SK-N-SH (cell line): ENCODE measurements at regions not wholly inside any gene's neighbourhood (a gene's known extent, or its start where the extent isn't known, plus 50 kb on each side); places are given as distances from the start of the nearest gene placed in this dataset.

Experiments used
- CTCF ChIA-PET: fragments of 300-600, 350-600 bp; formaldehyde crosslinking; extraction: SDS; loops from one replicate; lab custom pipeline; 2021; lab: Yijun Ruan, JAX
- POLR2A ChIA-PET: fragments of 350-600 bp; sonication (Branson Sonifier 250); formaldehyde crosslinking; extraction: SDS; loops from one replicate; lab custom pipeline; 2020; ENCODE audit warnings: antibody characterized with exemption, inconsistent platforms; lab: Yijun Ruan, JAX
- DNase-seq: peaks from one replicate; pipeline ENCODE4 v3.0.0; 2012
- H2AFZ ChIP-seq: fragments of 200-600 bp; sonication (generic); 2 replicates; pipeline ENCODE4 v1.8.1; 2016; ENCODE audit warnings: antibody characterized with exemption, mild to moderate bottlenecking, low read depth
- H3F3A ChIP-seq: fragments of 200-600 bp; sonication (generic); replicated peaks from 2 replicates; pipeline ENCODE3; 2016; ENCODE audit warnings: antibody characterized with exemption, mild to moderate bottlenecking; ENCODE audit not compliant: insufficient read depth
- H3K27ac ChIP-seq, 2 experiments: fragments of 200-500 bp in 1 of 2; fragments of 200-600 bp in 1 of 2; sonication (Bioruptor generic) in 1 of 2; sonication (generic), shearing (Covaris generic) in 1 of 2; 2 replicates each; pipeline versions ENCODE4 v1.5.1 to v1.6.1; 2014 to 2016; ENCODE audit warnings: low read depth in 2 of 2, inconsistent platforms in 1 of 2, low read length in 1 of 2, mild to moderate bottlenecking in 1 of 2, mixed read lengths in 1 of 2
- H3K27me3 ChIP-seq: fragments of 200-600 bp; sonication (generic), shearing (Covaris generic); 2 replicates; pipeline ENCODE4 v1.6.1; 2016; ENCODE audit warnings: mixed run types; ENCODE audit not compliant: insufficient read depth
- H3K36me3 ChIP-seq, 2 experiments: fragments of 200-500 bp in 1 of 2; fragments of 200-600 bp in 1 of 2; sonication (Bioruptor generic) in 1 of 2; sonication (generic) in 1 of 2; replicated peaks in 1 of 2; 2 replicates each; pipeline versions ENCODE3 to v1.5.1; 2014 to 2016; ENCODE audit warnings: low read length in 1 of 2, mild to moderate bottlenecking in 1 of 2; ENCODE audit not compliant: insufficient read depth in 2 of 2, control insufficient read depth in 1 of 2
- H3K4me1 ChIP-seq, 2 experiments: fragments of 200-500 bp in 1 of 2; fragments of 200-600 bp in 1 of 2; sonication (Bioruptor generic) in 1 of 2; sonication (generic), shearing (Covaris generic) in 1 of 2; 2 replicates each; pipeline versions ENCODE4 v1.5.1 to v1.6.1; 2014 to 2016; ENCODE audit warnings: low read depth in 1 of 2, low read length in 1 of 2, mixed run types in 1 of 2; ENCODE audit not compliant: insufficient read depth in 2 of 2, control insufficient read depth in 1 of 2
- H3K4me2 ChIP-seq: fragments of 200-600 bp; sonication (generic), shearing (Covaris generic); 2 replicates; pipeline ENCODE4 v1.6.1; 2017; ENCODE audit warnings: mixed run types
- H3K4me3 ChIP-seq, 2 experiments: fragments of 200-500 bp in 1 of 2; fragments of 200-600 bp in 1 of 2; sonication (Bioruptor generic) in 1 of 2; sonication (generic), shearing (Covaris generic) in 1 of 2; 2 replicates each; pipeline versions ENCODE4 v1.5.1 to v1.8.1; 2014 to 2016; ENCODE audit warnings: low read depth in 2 of 2, inconsistent platforms in 1 of 2, low read length in 1 of 2, mild to moderate bottlenecking in 1 of 2, mixed read lengths in 1 of 2, moderate library complexity in 1 of 2
- H3K79me2 ChIP-seq: fragments of 200-600 bp; sonication (generic); 2 replicates; pipeline ENCODE4 v1.8.1; 2017; ENCODE audit warnings: mild to moderate bottlenecking; ENCODE audit not compliant: insufficient read depth
- H3K9ac ChIP-seq: fragments of 200-600 bp; sonication (generic); 2 replicates; pipeline ENCODE4 v1.6.1; 2017; ENCODE audit warnings: mixed run types
- H3K9me2 ChIP-seq: fragments of 200-600 bp; sonication (generic); 2 replicates; pipeline ENCODE4 v1.6.1; 2017; ENCODE audit warnings: mixed run types
- H3K9me3 ChIP-seq: fragments of 200-600 bp; sonication (generic); 2 replicates; pipeline ENCODE4 v1.6.1; 2017; ENCODE audit warnings: mixed run types, mild to moderate bottlenecking, moderate library complexity
- H4K20me1 ChIP-seq: fragments of 200-600 bp; sonication (generic); 2 replicates; pipeline ENCODE4 v1.6.1; 2017; ENCODE audit warnings: mild to moderate bottlenecking, mixed run types; ENCODE audit not compliant: insufficient read depth
- CHD2 ChIP-seq: fragments of 150-350 bp; IDR thresholded peaks from 2 replicates; pipeline ENCODE4 v1.6.1; 2018; ENCODE audit warnings: low read length; ENCODE audit not compliant: partially characterized antibody
- CTCF ChIP-seq: fragments of 200-600 bp; sonication (generic); IDR thresholded peaks from 2 replicates; pipeline ENCODE4 v1.6.1; 2017; ENCODE audit warnings: antibody characterized with exemption, mild to moderate bottlenecking, moderate library complexity
- EP300 ChIP-seq, 2 experiments: IDR thresholded peaks; 2 replicates each; pipeline versions ENCODE4 v1.4.0 to v1.6.1; 2012; ENCODE audit warnings: borderline replicate concordance in 1 of 2, low read depth in 1 of 2, low read length in 1 of 2
- FOSL2 ChIP-seq: IDR thresholded peaks from 2 replicates; pipeline ENCODE4 v1.4.0; 2012; ENCODE audit warnings: low read depth, mild to moderate bottlenecking, moderate library complexity, borderline replicate concordance
- GABPA ChIP-seq: IDR thresholded peaks from 2 replicates; pipeline ENCODE4 v1.4.0; 2012; ENCODE audit warnings: low read depth, mild to moderate bottlenecking
- MAX ChIP-seq: IDR thresholded peaks from 2 replicates; pipeline ENCODE4 v1.4.0; 2012; ENCODE audit warnings: low read depth
- MEF2A ChIP-seq: IDR thresholded peaks from 2 replicates; pipeline ENCODE4 v1.4.0; 2012; ENCODE audit warnings: low read depth, borderline replicate concordance
- MXI1 ChIP-seq: IDR thresholded peaks from 2 replicates; pipeline ENCODE4 v1.6.1; 2012; ENCODE audit warnings: mild to moderate bottlenecking, low read depth, low read length, improper control_type of control experiment
- NFIC ChIP-seq: IDR thresholded peaks from 2 replicates; pipeline ENCODE4 v1.4.0; 2012; ENCODE audit warnings: borderline replicate concordance
- NRF1 ChIP-seq: IDR thresholded peaks from 2 replicates; pipeline ENCODE4 v1.6.1; 2012; ENCODE audit warnings: low read depth, mild to moderate bottlenecking, low read length
- PBX3 ChIP-seq: IDR thresholded peaks from 2 replicates; pipeline ENCODE4; 2012
- POLR2AphosphoS5 ChIP-seq: IDR thresholded peaks from 2 replicates; pipeline ENCODE4 v1.6.1; 2012; ENCODE audit warnings: low read depth, low read length
- RAD21 ChIP-seq: IDR thresholded peaks from 2 replicates; pipeline ENCODE4 v1.6.1; 2012; ENCODE audit warnings: mild to moderate bottlenecking, low read length
- RCOR1 ChIP-seq: fragments of 150-350 bp; IDR thresholded peaks from 2 replicates; pipeline ENCODE4 v1.6.1; 2017; ENCODE audit warnings: antibody characterized with exemption, low read length
- RXRA ChIP-seq: IDR thresholded peaks from 2 replicates; pipeline ENCODE4 v1.4.0; 2012; ENCODE audit warnings: low read depth, mild to moderate bottlenecking, borderline replicate concordance
- SIN3A ChIP-seq: IDR thresholded peaks from 2 replicates; pipeline ENCODE4 v1.6.1; 2012; ENCODE audit warnings: low read depth, mild to moderate bottlenecking, low read length, moderate library complexity, borderline replicate concordance
- SMC3 ChIP-seq: IDR thresholded peaks from 2 replicates; pipeline ENCODE4 v1.6.1; 2012; ENCODE audit warnings: low read depth, low read length, improper control_type of control experiment
- TAF1 ChIP-seq: IDR thresholded peaks from 2 replicates; pipeline ENCODE4 v1.6.1; 2012; ENCODE audit warnings: low read depth, mild to moderate bottlenecking, low read length, moderate library complexity, borderline replicate concordance
- TCF12 ChIP-seq: IDR thresholded peaks from 2 replicates; pipeline ENCODE4 v1.4.0; 2012
- TEAD4 ChIP-seq: IDR thresholded peaks from 2 replicates; pipeline ENCODE4 v1.4.0; 2012; ENCODE audit warnings: mild to moderate bottlenecking, borderline replicate concordance; ENCODE audit not compliant: insufficient read depth
- WGBS: methylation state at CpG from one replicate; pipeline ENCODE4 v1.1.6; 2017; ENCODE audit warnings: low lambda C conversion rate; 5-methylcytosine and 5-hydroxymethylcytosine counted together

GRCh38 chr2:40844353-40845277 lies 392.7 kb upstream of the SLC8A1 start:
- Histone ChIP-seq H3K27ac (no peak overlapping the region), H3K27me3 (no peaks in the 10 kb centered on the region), H3K4me3 (no peak overlapping the region), H3K36me3 (no peaks in the 10 kb centered on the region), H3K9me2 (no peaks in the 10 kb centered on the region), H3K4me1 (no peaks in the 10 kb centered on the region), H4K20me1 (no peaks in the 10 kb centered on the region), H2AFZ (no peak overlapping the region), H3K9ac (no peak overlapping the region), H3K4me2 (peak overlapping the region; percentile 10; the same call in 1 of the 2 replicates), H3F3A (no peaks in the 10 kb centered on the region), H3K9me3 (no peaks in the 10 kb centered on the region), H3K79me2 (no peaks in the 10 kb centered on the region)
- DNase-seq = no peak
- WGBS = 76% methylated on average over 8 of the region's 8 CpGs
- TF ChIP-seq RAD21 (peak; percentile 45; the same call in 1 of the 2 replicates), PBX3 (no peak), CTCF (peak; percentile 18), RCOR1 (no peak)
- ChIA-PET POLR2A (no interaction called here), CTCF (interaction anchor here (1.2 kb wide), 1 partner anchor 854 kb away, joined by 5 read pairs; no protein-coding TSS in a partner anchor)

- Histone ChIP-seq H3K79me2 (no peaks in the 10 kb centered on the region), H4K20me1 (no peaks in the 10 kb centered on the region), H3K27me3 (no peaks in the 10 kb centered on the region), H3F3A (no peaks in the 10 kb centered on the region), H3K4me3 (no peak overlapping the region), H3K4me1 (no peaks in the 10 kb centered on the region), H2AFZ (no peak overlapping the region), H3K4me2 (no peak overlapping the region), H3K27ac (no peak overlapping the region), H3K9me3 (no peaks in the 10 kb centered on the region), H3K36me3 (no peaks in the 10 kb centered on the region), H3K9ac (no peak overlapping the region), H3K9me2 (no peaks in the 10 kb centered on the region)
- DNase-seq = no peak
- ChIA-PET CTCF (interaction anchor here (0.7 to 0.8 kb wide), 2 partner anchors 23 to 1164 kb away, joined by 3 read pairs; no protein-coding TSS in a partner anchor), POLR2A (no interaction called here)
- no peak for TF ChIP-seq CTCF
- TF ChIP-seq SIN3A = no peak
- TF ChIP-seq MXI1 = no peak
- TF ChIP-seq GABPA = no peak
- TF ChIP-seq TEAD4 = no peak
- TF ChIP-seq PBX3 = no peak
- no peak for TF ChIP-seq POLR2AphosphoS5
- TF ChIP-seq EP300 (IDR thresholded peaks at IDR 0.05; ENCODE audit: borderline replicate concordance in 1 of 2, low read depth in 1 of 2, low read length in 1 of 2) = no peak
- no peak for TF ChIP-seq SMC3
- TF ChIP-seq NRF1 = no peak
- TF ChIP-seq RXRA = no peak
- no peak for TF ChIP-seq NFIC
- TF ChIP-seq FOSL2 = no peak
- TF ChIP-seq CHD2 = no peak
- TF ChIP-seq MAX = no peak
- TF ChIP-seq MEF2A = no peak
- no peak for TF ChIP-seq TAF1
- TF ChIP-seq TCF12 = no peak
Observed at GRCh38 chr2:40851661-40852060, 399.8 kb upstream of the SLC8A1 start.
